Fibroblast of peridontal ligament (primary cell): ENCODE measurements at regions not wholly inside any gene's neighbourhood (a gene's known extent, or its start where the extent isn't known, plus 50 kb on each side); places are given as distances from the start of the nearest gene placed in this dataset.

Source experiments
- DNase-seq: peaks from one replicate; pipeline ENCODE4 v3.0.0-alpha.2; 2010; ENCODE audit errors: extremely low read depth

DNA sequence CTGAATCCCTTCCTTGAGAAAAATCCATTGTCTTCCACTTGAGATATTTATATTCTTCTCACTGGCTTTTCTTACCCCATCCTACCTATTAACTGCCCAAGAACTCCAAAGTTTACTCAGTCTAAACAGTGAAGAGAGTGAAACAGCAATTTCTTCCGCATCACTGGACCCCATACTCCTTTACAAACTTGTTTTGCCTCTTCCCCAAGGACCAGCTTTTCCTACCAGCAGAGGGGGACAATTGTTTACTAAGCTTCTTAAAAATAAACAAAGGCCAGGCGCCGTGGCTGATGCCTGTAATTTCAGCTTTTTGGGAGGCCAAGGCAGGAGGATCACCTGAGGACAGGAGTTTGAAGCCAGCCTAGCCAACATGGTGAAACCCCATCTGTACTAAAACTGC, 52.0 kb downstream of the LRATD1 start:
- DNase-seq: no peak

DNA sequence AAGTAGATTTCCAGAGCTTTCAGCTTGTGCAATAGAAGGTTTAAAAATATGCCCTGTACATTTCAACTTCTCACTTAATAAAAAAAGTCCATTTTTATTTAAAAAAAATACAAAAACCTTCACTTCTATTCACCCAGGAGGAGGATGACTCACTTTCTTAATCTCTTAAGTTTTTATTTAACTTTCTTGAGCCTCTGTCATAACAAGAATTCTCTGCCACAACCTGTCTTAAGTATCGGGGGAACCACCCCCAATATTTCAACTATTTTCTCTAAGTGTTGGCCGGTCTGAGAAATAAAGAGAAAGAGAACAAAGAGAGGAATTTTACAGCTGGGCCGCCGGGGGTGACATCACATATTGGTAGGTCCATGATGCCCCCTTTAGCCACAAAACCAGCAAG, 58.4 kb downstream of the LRATD1 start:
- no peak for DNase-seq

DNA sequence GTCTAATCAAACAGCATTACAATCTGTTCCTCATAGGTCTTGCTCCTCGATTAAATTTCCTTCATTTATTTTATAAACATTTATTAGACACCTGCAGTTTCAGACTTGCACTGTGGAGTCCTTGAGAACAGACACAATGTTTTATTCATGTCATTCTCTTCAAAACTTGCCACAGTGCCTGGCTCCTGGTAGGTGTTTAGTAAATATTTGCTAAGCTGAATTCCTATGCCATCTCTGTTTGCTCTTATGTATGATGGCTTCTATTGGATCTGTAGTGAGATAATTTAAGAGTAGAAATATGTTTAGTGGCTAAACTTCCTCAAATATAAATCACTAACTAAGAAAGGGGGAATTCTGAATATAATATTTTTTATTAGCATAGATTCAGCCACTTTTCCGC, 61.4 kb downstream of the LRATD1 start:
- DNase-seq: no peak

DNA sequence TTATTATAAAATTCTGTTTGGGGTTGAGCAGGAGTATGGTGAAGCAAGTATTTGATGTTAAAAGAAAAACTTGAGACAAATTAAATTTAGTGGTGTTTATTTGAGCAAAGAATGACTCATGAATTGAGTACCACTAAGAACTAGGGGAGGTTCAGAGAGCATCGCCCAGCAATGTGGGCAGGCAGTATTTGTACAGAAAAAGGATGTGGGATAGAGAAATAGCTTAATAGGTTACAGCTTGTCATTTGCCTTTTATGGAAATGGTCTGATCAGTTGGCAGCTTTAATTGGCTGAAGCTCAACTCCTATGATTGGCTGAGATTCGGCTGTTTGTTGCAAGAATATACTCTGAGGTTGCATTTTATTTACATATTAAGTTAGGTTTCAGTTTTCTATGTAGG, 68.2 kb downstream of the LRATD1 start:
- peak; percentile 92 for DNase-seq

DNA sequence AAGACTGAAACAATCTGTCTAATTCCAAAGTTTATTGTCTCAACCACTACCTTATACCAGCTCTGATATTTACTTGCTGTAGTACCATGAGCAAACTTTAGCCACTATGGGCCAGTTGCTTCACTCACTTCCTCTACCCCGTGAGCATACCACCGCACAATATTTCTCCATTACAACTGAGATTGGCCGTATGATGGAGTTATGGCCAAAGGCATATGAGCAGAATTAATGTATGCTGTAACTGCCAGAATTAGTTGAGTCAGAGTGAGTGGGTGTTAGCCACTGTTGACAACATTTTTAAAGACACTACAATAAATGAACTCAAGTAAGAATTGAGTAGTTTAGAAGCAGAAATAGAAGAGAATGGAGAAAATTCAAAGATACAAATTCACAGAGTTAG, 69.7 kb downstream of the LRATD1 start:
- no peak for DNase-seq

DNA sequence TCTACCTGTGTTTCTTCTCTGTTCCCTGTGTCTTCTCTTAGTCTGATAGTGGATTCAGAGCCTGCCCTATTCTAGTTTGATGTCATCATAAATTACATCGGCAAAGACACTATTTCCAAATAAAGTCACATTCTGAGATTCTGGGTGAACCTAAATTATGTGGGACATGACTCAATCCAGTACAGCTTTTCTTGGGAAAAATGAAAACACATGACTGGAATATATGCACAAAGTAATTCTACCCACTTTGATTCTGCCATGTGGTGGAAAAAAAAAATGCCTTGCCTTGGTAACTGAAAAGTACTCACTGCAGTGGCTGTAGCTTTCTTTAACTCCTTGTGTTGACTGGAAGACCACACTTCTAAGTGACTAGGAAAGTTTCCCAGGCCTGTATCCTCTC, 73.7 kb downstream of the LRATD1 start:
- DNase-seq: peak; percentile 84

DNA sequence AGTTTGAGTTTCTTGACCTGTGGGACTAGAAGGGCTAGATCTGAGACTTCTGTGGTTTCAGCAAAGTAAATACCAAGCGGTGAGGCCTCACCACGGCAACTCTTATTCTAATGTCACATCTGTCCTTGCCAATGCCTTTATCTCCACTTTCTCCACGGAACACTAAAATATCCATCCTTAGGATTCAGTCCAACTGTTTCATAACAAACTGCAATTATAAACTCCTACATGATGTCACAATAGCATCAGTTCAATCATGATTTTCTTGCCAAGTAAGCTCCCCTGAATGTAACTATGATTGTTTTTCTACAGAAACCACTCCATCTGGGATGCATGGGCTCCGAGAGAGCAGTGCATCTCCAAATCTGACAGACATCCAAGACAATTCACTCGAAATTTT, 79.6 kb downstream of the LRATD1 start:
- peak; percentile 87 for DNase-seq

DNA sequence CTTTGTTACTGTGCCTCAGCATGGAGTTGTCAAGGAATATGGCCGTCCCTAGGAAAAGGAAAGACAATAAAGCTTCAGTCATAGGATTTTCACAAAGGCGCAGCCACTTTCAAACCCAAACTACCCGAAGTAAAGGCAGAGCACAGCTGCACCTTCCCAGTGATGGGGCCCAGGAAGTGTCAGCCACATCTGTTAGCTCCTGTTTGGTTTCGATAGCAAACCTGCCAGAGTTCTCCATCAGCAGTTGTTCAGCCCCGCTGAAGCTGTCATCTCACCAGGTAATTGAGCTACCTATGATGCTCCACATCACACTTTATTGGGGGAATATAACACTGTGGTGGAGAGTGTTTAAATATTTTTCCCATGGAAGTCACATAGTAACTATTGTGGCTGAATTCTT, 80.7 kb downstream of the LRATD1 start:
- DNase-seq: no peak

DNA sequence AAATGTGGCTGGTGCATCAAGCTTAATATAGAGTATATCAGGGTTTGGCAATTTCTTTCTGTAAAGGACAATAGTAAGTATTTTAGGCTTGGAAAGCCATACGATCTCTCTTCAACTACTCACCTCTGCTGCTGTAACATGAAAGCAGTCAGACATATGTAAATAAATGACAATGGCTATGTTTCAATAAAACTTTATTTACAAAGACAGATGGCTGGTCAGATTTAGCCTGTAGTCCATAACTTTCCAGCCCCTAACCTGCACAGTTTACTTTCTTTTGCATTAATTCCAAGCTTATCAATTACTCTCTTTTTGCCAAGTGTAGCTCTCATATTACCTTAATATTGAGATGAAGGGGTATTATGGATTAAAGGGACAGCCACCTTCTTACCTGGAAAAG, 83.1 kb downstream of the LRATD1 start:
- DNase-seq: no peak

DNA sequence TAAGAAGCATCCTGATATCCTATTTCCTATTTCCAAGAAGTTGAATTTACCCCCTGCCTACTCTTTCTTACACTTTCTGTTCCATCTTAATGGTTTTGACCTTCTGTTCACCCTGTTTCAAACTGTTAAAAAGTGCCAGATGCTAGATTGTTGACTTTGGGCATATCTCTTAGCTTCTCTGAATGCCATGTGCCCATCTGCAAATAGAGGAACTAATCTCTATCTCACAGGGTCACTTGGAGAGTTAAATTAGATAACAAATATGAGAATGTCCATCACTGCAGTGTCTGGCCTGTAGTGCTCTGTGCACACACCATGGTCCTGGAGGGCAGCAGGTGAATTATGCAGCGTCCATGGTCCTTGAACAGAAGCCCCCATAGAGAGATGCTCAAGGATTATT, 83.8 kb downstream of the LRATD1 start:
- no peak for DNase-seq

DNA sequence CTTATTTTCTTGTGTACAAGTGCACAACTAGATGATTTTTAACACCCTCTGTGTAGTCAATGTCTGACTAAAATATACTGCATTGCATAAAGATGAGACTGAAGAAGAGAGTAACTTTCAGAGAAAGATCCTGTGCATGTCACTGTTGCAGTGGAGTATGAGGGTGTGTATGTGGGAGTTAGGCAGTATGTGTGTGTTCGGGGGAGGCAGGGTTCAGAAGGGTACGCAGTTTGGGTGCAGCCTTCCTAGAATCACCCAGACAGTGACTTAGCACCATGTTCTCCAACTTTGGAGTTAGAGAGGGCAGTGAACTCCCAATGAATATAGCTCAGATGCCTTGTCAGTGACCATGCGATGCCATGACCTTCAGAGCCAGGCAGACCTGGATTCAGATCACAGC, 84.6 kb downstream of the LRATD1 start:
- no peak for DNase-seq

DNA sequence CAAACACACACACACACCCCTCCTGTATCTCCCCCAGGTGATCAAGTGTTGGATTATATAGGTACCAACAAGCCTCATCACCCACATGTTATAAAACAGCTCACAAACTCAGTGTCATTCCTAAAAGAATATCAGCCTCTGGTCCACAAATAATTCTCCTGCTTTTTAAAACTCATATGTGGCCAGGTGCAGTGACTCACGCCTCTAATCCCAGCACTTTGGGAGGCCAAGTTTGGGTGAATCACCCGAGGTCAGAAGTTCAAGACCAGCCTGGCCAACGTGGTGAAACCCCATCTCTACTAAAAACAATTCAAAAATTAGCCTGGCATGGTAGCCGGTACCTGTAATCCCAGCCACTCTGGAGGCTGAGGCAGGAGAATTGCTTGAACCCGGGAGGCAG, 87.8 kb downstream of the LRATD1 start:
- peak; percentile 8 for DNase-seq

DNA sequence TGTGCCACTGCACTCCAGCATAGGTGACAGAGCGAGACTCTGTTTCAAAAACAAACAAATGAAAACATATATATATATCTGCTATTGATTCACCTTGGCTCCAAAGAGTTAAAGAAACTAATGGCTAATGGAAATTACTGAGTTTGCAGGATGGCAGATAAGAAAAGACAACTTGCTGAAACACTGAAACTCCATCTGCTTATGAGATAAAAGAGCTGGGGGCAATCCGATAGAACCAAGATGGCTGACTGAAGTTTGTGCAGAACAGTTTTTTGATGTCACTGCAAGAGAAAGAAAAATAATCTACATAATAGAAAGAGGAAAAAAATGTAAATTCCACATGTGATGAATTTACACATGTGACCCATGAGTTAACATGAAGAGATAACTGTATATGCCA, 88.2 kb downstream of the LRATD1 start:
- no peak for DNase-seq

DNA sequence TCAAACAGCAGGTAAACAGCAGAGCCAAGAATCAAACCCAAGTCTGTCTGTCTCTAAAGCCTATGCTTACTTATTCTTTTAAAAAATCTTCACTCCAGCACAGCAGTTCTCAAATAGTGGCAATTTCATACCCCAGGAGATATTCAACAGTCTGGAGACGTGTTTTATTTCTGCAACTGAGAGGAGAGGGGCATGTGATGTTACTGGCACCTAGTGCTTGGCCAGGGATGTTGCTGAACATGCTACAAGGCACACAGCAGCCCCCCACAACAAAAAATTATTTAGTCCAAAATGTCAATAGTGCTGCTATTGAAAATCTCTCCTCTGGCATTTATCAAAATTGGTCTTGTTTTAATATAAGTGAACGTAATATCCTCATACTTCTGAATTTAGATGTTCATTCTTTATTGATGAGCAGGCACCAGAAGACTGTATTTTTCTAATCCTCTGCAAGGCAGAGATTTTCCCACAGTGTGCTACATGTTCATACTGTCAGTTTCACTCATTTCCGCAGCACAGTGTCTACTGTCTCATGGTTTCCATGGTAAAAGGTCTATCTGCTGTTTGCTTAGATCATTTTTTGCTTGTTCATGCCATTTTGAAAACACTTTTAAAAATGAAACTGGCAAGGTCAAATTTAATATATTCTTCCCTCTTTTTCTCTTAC, 90.5 kb downstream of the LRATD1 start:
- peak; percentile 10 for DNase-seq

DNA sequence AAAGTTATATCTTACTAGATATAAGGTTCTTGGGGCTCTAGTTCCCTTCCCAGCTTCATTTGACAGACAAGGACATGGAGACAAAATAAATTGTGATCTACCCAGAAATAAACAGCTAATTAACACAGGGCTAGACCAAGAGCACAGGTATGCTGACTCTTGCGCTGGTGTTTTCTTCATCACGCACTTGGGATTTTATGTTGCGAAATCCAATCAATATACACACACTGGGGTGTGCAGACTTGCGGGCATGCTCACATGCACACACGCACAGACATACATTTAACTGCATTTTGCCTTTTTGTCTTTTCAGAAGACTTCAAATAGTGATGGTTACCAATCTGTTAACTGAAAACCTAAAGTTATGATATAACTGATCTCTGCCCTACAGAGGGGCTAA, 91.2 kb downstream of the LRATD1 start:
- no peak for DNase-seq

DNA sequence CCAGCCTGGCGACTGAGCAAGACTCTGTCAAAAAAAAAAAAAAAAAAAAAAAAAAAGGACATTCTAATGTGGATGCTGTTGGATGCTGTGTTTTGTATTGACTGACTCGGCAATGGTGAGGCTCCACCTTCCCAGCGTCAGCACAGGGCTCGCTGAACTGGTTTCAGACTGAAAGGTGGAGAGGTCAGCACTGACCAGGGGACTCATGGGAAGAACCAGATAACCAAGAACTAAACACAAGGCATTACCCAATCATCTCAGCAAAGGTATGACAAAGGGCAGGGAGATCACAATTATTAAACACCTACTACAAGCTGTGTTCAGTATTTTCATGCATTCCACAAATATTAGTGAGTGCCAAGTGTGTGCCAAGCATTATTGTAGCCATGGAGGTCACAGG, 103.2 kb downstream of the LRATD1 start:
- no peak for DNase-seq

DNA sequence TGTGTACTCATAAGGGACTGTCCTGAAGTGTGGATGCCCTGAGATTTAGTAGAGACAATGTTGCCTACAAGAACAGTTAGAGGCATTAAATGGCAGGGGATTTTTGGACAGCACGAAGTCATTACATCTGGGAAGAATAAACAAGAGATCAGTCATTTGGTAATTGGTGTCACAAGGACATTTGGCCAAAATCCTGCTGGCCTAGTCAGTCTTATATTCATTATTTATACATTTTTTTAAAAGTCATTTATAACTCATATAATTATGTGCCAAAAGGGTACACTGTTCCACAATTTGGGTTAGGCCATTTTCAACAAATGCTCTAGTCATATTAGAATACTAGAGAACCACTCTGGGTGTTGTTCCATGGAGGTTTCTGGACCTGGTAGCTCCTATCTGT, 104.7 kb downstream of the LRATD1 start:
- DNase-seq: no peak

DNA sequence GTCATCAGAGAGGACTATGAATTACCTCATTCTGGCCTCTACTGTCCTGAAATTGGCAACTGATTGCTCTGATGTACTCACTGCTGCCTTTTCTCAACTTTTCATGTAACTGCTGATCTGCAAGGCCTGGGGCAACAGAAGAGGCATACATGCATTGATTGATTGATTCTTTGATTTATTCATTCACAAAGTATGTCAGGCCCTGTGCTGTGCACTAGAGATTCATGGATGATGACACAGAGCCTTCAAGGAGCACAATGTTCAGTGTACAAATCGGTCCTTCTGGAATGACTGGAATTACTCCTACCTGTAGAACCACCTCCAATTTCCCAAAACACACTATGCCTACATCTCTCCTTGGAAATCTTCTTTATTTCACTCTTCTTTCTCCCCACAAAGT, 111.3 kb downstream of the LRATD1 start:
- DNase-seq: no peak

DNA sequence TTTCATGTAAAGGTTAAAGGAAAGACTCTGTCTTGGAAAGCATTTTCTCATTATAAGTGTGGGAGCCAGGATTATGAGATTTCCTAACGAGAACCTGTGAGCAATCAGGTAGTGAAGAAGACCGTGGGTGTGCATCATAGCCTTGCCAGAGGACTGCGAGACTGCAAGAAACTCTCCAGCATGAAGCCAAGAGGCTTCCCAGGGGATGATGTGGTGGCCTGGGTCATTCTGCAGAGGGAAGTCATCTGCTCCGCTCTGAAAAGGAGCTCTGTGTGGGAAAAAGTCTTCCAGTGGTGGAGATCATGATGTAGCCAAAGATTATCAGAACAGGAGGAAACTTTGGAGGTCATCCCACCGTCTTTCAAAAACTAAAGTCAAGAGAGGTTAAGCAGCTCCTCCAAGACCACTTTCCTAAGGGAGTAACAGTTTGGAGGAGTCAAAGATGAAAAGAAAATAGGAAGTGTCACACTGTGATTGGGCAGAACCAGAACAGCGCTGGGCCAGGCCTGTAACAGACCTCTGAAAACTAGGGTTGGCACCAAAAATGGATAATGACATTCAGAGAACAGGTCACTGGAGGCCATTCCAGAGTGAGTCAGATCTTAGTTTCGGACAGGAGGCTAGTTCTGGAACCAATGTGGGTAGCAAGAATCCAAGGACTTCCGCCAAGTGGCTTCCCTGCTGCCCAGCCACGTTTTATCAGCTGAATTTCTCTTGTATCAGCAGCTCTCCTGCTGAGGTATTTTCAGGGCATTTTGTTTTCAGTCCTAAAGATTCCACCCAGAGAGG, 113.0 kb downstream of the LRATD1 start:
- DNase-seq: no peak

DNA sequence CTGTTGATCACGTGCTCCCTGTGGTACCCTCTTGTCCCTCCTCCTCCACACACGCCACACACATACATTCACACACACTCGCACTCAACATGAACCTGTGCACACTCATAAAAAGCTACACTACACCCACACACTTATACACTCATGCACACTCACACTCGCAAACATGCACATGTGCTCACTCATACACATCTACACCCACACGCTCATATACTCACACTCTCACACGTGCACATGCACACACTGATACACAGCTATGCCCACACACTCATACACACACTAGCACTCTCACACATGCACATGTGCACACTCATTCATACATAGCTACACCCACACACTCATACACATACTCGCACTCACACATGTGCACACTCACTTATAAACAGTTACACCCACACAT, 113.6 kb downstream of the LRATD1 start:
- no peak for DNase-seq

DNA sequence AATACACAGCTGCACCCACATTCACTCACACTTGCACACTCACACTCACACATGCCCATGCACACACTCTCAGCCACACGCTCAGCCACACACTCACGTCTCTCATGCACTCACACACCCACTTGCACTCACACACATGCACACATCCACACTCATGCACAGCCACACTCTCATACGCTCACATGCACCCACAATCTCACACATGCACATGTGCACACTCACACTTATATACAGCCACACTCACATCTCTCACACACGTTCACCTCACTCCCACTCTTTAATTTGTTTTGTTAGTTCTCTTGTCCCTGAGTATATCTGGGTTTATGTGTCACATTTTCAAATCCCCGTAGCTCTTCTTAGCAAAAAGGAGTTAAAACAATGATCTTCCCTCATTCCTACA, 114.9 kb downstream of the LRATD1 start:
- DNase-seq: no peak

DNA sequence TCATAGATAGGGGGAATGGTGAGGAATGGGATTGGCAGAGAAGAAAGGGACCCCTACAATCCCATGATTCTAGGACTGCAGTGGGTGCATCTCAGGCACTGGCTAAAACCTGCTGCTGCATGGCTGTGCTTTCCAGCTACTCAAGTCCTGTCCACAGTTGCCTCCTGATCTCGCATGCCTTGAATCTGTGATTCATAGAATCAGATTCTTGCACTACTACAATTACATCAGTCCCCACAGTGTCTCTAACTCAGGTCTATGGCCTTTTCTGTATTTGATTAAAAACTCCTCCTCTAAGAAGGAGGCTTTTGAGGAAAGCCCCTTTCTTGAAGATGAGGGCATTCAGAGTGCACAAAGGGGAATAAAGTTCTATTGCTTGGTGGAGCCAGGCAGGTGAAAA, 117.4 kb downstream of the LRATD1 start:
- peak; percentile 54 for DNase-seq

DNA sequence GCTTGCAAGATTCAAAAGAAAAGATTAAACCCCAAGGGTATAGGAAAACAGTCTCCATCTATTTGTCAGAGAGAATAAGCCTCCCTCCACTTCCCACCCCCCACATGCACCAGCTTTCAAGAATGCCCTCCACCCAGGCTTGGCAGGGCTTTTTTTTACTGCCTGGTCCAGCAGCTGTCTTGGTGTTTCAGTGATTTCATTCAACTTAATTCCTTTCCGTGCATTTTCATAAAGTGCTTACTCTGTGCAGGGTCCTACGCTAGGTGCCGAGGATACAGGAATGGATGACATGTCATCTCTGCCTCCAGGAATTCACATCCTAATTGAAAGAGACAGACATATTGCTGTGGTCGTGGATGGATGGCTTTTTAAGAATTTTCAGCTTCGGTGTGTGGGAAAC, 117.9 kb downstream of the LRATD1 start:
- DNase-seq: no peak

DNA sequence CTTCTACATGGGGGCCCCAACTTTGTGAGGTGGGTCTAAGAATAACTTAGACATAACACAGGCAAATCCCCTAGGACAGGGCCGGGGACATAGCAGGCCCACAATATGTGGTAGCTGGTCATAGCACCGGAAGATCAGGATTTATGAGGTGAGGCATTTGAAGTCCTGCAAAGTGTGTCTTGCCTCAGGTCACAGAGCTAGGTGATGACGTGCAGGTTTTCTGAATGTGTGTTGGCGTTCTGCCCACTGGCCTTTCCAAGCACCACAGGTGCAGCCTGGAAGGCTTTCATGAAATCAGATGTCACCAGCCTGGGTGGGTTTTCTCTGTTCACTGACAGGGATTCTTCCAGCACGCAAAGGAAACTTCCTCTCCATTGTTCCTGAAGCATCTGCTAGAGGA, 119.1 kb downstream of the LRATD1 start:
- DNase-seq: no peak
